PFSK-1 (cell line): ENCODE measurements at regions not wholly inside any gene's neighbourhood (a gene's known extent, or its start where the extent isn't known, plus 50 kb on each side); places are given as distances from the start of the nearest gene placed in this dataset.

Experiments used
- POLR2AphosphoS5 ChIP-seq: IDR thresholded peaks from 2 replicates; pipeline ENCODE4 v1.6.1; 2012; ENCODE audit warnings: low read depth, mild to moderate bottlenecking, control low read depth, low read length, moderate library complexity
- REST ChIP-seq, 2 experiments: IDR thresholded peaks; 2 replicates each; pipeline versions ENCODE4 v1.6.1 to v1.8.0; 2011 to 2012; ENCODE audit warnings: low read depth in 2 of 2, low read length in 2 of 2, control low read depth in 1 of 2, inconsistent platforms in 1 of 2, mild to moderate bottlenecking in 1 of 2, moderate library complexity in 1 of 2; ENCODE audit not compliant: insufficient read depth in 1 of 2
- TAF1 ChIP-seq: IDR thresholded peaks from 2 replicates; pipeline ENCODE4 v1.6.1; 2012; ENCODE audit warnings: low read length, control low read depth, borderline replicate concordance; ENCODE audit not compliant: insufficient read depth

GRCh38 chr2:216754336-216754735 is 59.0 kb upstream of the IGFBP5 start:
- no peak for TF ChIP-seq POLR2AphosphoS5
- TF ChIP-seq TAF1 = no peak
- TF ChIP-seq REST (IDR thresholded peaks at IDR 0.05; ENCODE audit: insufficient read depth in 1 of 2, low read depth in 2 of 2, low read length in 2 of 2) = no peak
